A172 (cell line): ENCODE measurements at regions not wholly inside any gene's neighbourhood (a gene's known extent, or its start where the extent isn't known, plus 50 kb on each side); places are given as distances from the start of the nearest gene placed in this dataset.

Experiments used
- DNase-seq: peaks from one replicate; pipeline ENCODE4 v3.0.0-alpha.2; 2015; ENCODE audit warnings: low spot score

DNA sequence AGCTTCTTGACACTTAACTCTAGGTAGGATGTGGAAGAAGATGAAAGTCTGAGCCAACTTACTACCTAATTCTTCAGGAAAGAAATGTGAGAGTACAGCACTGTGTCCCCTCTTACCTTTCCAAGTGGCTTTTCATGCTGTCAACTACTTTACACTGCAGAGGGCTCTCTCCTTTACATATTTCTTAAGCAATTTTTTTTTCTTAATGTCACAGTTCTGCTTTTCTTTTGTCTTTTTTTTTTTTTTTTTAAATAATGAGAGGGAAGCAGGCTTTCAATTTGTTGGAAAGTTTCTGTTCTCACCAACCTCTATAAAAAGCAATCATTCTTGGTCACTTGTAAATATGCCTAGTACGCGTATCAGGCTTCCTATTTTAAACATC lies 212.7 kb upstream of the MIR17HG start:
- no peak for DNase-seq

DNA sequence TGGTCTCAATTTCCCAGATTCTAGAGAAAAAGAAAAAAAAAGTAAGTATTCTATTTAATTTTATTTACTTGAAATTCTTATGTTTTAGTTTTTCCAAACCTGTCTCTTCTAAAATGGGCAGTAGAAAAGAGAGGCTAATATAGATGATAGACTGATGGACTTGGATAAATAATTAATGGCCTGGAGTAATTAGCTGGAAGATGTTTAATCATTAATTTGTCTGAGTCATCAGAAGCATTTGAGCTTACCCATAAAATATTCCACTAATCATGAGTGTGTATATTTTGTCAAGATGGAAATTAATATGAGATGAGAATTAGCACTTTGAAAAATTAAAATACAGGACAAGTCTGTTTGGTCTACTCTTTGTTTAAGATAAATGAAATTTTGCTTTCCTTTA lies 212.1 kb upstream of the MIR17HG start:
- DNase-seq = no peak

DNA sequence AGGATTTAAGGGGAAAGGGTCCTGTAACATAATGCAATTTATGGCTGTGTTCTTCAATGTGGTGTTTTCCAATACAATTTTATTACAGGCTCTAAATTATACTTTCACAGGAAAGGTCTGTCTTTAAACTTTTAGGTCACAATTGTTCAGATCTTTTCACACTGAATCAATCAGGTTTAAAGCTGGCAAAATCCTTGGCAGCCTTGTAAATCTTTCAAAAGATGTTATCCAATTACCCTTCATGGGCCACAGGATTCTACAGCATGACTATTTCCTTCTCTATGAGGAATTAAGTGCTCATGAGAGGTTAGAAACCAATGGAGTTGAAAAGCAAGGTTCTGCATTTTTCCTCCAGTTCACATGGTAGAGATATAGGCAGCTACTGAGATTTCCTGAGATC lies 211.5 kb upstream of the MIR17HG start:
- no peak for DNase-seq

DNA sequence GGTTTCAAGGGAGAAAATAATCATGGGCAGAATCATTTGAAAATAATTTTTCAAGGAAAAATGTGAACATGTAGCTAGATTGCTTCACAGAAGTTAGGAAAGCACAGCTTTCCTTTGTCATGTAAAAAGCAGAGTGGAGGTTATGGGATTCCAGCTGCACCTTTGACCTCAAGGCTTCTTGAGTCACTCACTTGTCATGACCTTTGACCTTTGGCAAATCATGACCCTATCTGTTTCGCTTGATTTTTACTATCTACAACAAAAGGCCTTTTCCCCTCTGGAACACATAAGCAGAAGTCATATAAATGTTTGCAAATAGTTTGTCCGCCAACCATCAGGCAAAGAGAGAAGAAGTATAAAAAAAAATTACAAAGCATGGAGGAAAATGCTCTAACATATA lies 210.7 kb upstream of the MIR17HG start:
- no peak for DNase-seq

DNA sequence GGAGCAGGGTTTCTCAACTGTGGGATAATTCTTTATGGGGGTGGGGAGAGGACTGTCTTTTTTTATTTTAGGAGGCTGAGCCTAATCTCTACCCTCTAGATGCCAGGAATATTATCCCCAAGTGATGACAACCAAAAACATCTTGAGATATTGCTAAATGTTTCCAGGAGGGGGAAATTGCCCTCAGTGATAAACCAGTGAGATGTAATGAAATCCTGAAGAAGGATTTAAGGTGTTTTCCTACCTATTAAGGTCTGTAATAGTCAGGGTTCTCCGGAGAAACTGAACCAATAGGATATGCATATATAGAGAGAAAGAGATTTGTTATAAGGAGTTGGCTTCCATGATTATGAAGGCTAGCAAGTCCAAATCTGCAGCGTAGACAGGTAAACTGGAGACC lies 208.3 kb upstream of the MIR17HG start:
- no peak for DNase-seq

DNA sequence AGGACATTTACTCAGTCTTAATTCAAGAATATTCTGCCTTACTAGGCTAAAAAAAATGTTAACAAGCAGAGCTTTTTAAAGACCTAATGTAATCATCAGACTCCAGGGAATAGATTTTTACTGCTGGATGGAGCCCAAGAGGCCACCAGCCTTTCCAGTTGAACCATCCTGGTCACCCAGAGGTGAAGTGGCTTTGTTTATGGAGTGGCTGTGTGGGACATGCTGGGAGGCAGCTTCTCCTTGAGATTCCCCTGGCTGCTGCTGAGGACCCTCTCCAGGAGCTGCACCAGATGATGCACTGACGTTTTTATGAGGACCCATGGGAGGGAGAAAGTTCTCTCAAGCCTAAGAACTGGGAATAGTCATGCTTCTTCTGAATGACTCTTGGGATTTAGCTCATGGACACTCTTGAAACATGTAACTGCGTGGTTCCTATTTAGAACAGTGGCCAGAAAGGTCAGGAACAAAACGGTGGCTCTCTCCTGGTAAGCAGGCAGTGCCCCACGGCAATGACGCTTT lies 205.9 kb upstream of the MIR17HG start:
- no peak for DNase-seq

DNA sequence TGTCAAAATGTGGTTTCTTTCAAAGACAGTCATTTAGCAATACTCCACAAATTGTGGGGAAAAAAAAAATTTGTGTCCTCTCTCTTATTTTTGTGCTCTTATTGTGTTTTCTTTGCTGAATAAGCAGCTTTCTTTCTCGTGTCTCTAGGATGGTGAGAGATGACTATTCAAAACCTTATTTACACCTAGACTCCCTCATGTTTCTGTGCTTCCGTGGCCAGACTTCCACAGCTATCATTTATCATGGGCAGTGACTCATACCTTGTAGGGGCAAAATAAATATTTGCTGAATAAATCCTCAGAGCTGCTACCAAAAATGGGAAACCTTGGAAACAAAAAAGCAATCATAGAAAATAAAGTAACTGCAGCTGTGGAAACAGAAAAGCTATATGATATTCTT lies 204.9 kb upstream of the MIR17HG start:
- peak; percentile 30 for DNase-seq

DNA sequence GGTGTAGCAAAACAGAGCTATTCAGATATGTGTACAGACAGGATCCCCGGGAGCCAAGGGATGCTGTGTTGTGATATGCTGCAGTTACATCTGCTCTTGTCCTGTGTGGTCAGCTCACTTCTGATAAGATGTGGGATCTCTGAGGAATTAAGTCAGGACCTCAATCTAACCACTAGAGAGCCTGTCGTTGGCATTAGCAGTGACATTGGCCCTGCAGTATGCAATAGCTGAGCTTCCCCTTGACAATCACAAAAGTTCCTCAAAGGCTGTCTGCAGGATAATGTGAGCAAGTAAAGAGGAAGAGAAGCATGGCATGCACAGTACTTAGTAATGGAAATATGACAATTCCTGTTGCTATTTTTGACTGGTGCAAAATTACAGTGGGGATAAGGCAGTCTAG lies 203.4 kb upstream of the MIR17HG start:
- no peak for DNase-seq

DNA sequence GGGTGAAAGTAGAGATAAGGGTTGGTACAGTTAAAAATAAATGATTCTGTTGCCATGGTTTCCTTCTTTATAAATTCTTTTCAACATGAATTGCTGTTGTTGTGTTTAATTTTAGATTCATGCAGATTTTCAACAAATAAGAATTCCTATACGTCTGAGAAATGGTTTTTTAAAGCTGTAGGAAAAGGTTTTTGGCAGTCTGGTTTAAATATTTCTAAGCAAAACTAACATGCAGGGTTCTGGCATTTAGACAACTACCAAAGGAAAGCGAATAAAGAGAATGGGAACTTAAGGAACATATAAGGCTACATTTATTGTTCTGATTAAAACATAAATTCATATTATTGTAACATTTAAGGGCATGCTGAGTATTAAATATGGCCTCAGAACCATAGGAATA lies 203.0 kb upstream of the MIR17HG start:
- no peak for DNase-seq

DNA sequence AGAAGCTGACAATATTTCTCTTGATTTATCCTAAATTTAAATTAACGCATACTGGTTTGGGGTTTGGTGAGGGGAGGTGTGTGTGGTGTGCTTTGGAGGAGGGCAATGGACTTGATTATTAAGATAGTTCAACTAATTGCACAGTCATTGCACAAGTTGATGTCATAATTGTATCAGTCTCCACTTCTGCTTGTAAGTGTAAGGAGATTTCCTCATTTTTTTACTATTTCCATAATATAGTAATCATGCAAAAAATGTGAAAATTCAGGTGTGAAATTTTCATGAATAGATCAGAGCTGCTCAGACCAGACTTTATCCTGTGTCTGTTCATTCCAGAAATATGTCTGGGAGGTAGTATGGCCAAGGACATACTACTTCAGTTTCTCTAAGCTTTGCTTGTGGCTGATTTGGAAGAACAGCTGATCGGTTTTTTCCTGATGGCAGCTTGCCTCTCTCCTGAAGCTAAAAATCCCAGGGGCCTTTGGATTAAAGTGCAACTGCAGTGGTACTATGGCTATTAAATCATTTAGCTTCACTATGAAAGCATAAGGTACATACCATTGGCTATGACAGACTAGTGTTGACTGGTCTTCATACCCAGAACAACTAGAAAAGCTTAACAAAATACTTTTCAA lies 201.8 kb upstream of the MIR17HG start:
- DNase-seq = no peak

DNA sequence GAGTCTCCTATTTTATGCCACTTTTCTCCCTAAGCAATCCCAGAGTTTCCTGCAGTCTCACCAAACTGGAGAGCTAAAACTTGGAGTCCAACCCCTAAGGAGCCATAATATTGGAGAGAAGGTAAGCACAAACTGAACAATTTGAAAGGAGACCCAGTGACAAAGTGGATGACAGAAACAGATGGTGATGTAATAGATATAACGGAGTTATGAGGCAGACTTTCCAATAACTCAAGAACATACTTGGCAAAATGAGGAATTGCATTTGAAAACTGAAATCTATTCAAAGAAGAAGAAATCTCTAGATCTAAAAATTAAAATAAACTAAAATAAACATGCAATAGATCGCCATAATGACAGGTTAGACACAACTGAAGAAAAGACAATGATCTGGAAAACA lies 200.9 kb upstream of the MIR17HG start:
- DNase-seq = no peak

DNA sequence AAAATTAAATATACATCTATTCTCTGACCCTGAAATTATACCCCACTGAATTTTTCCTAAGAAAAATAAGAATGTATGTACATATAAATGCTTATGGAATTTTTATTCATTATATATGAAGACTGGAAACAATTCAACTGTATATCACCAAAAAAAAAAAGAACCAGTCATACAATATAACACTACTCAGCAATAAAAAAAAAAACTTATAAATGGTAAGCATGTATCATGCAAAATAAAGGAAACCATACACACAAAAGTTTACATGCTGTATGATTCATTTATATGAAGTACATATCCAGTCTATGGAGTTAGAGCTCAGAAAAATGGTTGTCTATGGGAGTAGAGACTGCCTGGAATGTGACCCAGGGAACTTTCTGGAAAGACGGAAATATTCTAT lies 199.4 kb upstream of the MIR17HG start:
- DNase-seq = no peak

DNA sequence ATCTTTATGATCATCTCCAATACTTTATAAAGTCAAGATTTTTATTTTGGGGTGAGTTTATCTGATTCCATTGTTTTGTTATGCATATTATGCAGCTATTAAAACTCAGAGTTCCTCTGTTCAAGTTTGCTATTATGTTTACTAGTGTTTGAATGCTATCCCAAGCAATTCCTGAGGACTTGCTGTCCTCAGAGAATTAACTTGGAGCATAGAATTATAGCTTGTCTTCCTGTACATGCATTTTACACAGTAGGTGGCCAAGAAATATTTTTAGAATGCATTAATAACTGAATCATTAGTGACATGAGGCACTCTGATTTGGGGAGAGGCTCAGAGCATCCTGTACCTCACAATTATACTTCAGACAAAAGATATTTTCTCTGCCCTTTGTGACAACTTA lies 195.6 kb upstream of the MIR17HG start:
- no peak for DNase-seq

DNA sequence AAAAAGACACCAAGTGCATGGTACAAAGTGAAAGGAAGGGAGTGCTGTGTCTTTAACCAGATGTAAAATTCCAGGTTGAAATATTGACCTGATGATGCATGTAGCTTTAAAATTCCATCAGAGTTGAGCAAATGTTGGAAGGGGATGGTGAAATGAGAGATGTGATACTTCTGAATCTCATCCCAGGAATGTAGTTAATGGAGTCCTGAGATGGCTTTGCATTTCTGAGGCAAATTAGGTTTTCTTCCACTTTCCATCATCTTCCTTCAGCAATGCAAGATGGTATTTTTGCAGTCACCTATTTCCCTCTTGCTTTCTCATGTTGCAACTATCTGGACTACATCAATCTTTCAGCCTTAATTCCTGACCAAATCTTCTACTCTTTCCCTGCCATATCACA lies 194.1 kb upstream of the MIR17HG start:
- DNase-seq = no peak

DNA sequence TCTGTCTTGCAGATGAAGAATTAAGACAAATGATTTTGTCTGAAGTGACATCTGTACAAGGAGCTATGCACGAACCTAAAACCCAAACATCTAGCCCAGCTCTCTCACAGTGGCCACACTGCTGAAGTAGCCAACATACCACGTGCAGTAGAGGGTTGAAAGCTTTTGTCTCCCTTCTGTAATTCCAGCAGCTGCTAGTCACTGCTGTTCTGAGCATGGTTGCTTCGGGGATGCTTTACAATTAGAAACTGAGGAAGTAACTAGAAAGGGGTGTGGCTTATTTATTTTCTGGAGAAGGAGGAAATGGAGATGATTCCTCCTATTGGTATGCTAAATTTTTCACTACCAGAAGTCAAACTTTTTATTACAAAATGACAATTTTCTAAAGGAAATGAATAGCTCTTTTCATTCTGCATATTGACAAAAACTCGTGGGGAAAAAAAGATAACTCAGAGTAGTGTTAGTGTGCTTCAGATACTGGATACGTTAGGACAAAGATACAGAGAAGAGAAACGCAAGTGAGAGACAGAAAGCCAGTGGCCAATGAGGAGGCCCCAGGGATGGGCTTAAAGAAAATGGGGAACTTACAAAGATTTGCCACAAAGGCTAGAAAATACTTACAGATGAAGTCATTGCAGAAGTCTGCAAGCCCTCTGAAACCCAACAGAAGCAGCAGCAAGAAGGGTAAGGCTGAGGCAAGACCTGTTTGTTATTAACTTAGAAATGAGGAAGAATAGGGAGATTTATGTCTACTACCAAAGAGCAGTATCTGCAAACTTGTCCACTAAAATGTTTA lies 192.7 kb upstream of the MIR17HG start:
- DNase-seq = no peak

DNA sequence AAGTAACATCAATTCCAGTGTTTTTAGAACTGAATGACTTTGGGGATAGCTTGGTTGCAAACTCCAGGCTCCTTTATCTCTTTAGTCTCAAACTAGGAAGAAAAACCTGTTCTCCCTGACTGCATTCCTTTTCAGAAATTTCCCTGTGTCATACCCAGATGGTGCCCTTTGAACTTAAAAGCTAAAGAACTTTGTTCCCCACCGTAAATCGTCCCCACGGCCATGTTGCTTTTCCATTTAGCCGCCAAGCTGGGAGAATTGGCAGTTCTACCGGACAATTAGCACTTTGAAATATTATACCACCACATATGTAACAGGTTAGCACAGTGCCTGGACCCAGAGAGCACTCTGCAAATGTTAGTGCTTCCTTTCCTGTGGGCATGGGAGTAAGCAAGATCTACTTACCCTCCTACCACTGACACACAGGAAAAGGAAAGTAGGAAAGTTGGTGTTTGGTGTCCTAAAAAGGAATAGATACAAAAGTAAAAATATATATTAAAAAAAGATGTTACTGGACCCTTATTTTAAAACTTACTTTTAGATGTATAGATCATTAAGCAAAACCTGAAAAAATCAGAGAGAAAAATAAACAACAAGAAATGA lies 191.9 kb upstream of the MIR17HG start:
- no peak for DNase-seq

DNA sequence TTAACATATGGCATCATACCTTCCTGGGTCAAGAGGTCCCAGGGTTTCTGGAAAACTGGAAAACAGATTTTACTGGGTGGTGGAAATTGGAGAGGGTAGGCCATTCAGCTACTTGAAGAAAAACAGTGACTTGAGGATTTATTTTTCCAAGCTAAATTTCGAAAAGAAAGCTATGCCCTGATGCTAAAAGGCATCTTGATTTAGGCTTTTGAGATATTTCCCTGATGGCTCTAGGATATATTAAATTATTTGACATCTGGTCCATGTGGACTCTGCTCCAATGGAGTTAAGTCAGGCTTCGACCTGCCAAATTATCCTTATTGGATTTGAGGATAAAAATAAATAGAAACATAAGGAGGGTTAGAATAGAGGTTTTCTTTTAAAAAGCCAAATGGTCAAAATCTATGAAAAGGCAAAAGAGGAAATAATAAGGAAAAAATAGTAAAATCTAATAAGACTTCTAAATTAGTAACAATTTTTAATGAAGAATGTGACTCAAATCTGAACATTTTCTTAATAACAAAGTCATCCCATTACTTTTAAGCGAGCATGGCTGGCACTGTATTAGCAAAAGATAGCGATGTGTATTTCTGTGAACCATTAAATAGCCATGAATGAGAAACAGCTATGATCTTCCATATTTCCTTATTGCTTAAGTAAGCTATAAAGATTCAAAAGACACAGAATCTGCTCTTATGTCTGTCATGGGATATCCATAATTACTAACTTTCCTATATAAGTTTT lies 190.0 kb upstream of the MIR17HG start:
- no peak for DNase-seq

DNA sequence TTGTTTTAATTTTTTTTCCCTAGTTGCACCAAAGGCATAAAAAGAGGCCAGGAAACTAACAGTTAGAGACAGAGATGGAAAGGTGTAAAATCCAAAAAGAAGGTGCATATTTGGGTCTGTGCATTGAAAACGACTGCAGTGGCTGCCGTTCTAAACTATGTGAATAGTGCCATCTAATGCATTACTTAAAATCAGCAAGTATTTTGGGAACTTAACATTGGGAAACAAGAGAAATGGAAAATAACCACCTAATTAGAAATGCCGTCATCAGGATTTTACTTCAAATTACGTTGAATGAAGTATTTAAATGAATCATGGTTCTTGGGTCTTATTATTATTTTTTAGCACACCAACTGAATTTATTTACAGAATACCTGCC lies 189.5 kb upstream of the MIR17HG start:
- DNase-seq = no peak

DNA sequence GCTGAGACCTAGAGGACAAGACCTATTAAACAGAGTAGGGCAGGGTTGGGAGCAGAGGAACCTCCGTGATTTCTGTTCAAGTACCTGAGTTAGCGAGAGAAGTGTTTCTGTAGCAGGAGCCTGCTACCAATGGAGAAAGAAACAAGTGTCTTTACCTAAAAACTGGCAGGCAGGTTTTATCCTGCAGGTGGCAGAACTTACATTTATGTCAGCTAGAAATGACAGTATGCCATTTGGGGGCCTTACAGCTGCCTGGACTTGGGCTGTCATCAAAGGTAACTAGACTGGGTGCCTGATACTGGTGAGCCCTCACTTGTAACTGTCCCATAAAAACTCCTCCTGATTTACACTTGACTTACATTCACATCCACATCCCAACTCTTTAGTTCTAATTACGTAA lies 185.3 kb upstream of the MIR17HG start:
- DNase-seq = no peak

DNA sequence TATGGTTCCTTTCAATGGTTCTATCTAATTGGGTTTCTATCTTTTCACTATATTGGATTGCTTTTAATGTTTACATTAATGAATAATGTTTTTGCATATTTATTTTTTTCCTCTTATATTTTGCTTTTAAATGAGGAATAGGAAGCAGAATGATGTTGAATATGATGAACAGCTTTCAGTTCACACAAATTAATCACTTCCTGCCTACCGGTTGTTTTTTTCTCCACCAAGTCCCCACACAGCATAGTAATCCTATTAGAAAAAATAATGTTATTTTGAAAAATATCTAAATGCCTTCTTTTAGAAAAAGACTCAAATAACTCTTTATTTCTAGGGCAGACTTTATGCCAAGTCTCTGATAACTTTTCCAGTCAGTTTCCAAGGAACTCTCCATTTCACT lies 184.9 kb upstream of the MIR17HG start:
- no peak for DNase-seq

DNA sequence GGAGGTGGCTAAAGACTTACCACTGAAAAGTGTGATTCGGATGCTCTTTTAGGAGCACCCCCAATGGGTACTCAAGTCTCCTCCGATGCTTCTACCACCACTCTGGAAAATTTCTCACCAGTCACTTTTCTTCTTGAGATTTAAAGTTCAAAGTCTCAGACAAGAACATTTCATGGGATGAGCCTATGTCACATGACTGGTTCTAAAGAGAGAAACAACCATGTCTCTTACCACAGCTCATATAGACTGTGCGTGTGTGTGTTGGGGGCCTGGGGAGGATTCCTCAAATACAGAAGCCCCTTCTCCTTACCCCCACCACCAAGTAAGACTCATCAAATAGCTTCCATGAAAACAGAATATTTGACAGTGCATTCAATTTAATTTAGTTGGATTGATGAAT lies 181.7 kb upstream of the MIR17HG start:
- no peak for DNase-seq

DNA sequence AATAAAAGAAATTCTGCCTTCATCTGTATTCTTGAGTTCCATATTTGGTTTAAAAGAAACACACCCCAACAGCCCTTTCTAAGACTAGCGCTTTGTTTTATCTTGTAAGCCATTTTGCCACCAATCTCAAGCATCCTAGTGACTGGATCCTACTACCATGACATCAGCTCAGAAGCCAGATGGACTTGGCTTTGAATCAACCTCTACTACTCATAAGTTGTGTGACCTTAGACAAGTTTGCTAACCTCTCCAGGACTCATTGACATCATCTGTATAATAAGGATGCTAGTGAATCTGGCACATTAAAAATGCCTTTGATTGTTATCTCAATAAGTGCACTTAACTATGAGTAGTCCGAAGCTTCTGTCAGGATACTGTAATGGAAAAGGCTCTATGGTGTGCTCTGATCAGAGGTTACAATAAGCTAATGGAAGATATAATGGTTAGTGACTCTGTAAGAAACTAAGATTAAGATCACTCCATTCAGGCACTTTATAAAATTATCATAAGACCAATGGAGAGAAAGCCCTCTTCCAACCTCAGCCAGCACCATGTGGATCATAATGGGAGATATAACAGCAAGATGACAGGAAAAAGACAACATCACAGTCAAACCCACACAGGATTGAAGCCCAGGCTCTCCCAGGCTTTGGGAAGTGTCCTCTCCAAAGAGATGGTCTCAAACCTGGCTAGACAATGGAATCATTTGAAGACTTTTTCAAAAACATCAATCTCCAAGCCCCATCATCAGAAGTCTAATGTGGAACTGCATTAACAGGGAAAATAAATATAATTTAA lies 180.6 kb upstream of the MIR17HG start:
- no peak for DNase-seq
